PC-3 (cell line): ENCODE measurements at regions not wholly inside any gene's neighbourhood (a gene's known extent, or its start where the extent isn't known, plus 50 kb on each side); places are given as distances from the start of the nearest gene placed in this dataset.

ENCODE experiments used
- ATAC-seq: fragments of 200-7000 bp; cut with Tn5 transposase; 2 replicates; pipeline ENCODE4 v1.9.1; 2020; ENCODE audit warnings: mild to moderate bottlenecking, moderate library complexity
- BruUV-seq: library from RNA; stranded (reverse); fragments of 400-500 nt; replicated peaks from 2 replicates; lab custom pipeline; 2021; lab: Mats Ljungman, UMichigan
- CTCF ChIA-PET: fragments of 300-600 bp; sonication (Branson Sonifier 250); formaldehyde crosslinking; loops from one replicate; lab custom pipeline; 2022; ENCODE audit warnings: antibody characterized with exemption; lab: Charles Lee
- POLR2A ChIA-PET: fragments of 300-600 bp; sonication (Branson Sonifier 250); formaldehyde crosslinking; loops from one replicate; lab custom pipeline; 2022; ENCODE audit warnings: antibody characterized with exemption; ENCODE audit not compliant: unreplicated experiment; lab: Charles Lee
- DNase-seq: peaks from one replicate; pipeline ENCODE4 v3.0.0-alpha.2; 2015
- H2AFZ ChIP-seq: fragments of 300-600 bp; sonication (generic); 2 replicates; pipeline ENCODE4 v1.6.0; 2016; ENCODE audit warnings: antibody characterized with exemption, low read length
- H3F3A ChIP-seq: fragments of 300-600 bp; sonication (generic); one replicate; pipeline ENCODE4 v1.6.0; 2017; ENCODE audit warnings: antibody characterized with exemption, low read length, control low read depth, mild to moderate bottlenecking; ENCODE audit not compliant: unreplicated experiment
- H3K27ac ChIP-seq: fragments of 300-600 bp; sonication (generic); 2 replicates; pipeline ENCODE4 v1.5.1; 2016; ENCODE audit warnings: mild to moderate bottlenecking, low read length
- H3K27me3 ChIP-seq: fragments of 300-600 bp; sonication (generic); 2 replicates; pipeline ENCODE4 v1.6.1; 2016; ENCODE audit warnings: low read length, mixed read lengths
- H3K36me3 ChIP-seq: fragments of 300-600 bp; sonication (generic); 2 replicates; pipeline ENCODE4 v1.6.1; 2016; ENCODE audit warnings: low read depth, mixed run types, low read length, mixed read lengths
- H3K4me1 ChIP-seq: fragments of 300-600 bp; sonication (generic); 2 replicates; pipeline ENCODE4 v1.5.1; 2016; ENCODE audit warnings: low read length; ENCODE audit not compliant: insufficient read depth
- H3K4me2 ChIP-seq: fragments of 300-600 bp; sonication (generic); 2 replicates; pipeline ENCODE4 v1.6.0; 2016; ENCODE audit warnings: low read length
- H3K4me3 ChIP-seq: fragments of 300-600 bp; sonication (generic); 2 replicates; pipeline ENCODE4 v1.5.1; 2016; ENCODE audit warnings: mild to moderate bottlenecking, low read length, mixed read lengths
- H3K79me2 ChIP-seq: fragments of 300-600 bp; sonication (generic); 2 replicates; pipeline ENCODE4 v1.6.1; 2017; ENCODE audit warnings: low read length, mixed read lengths
- H3K9ac ChIP-seq: fragments of 300-600 bp; sonication (generic); 2 replicates; pipeline ENCODE4 v1.6.0; 2016; ENCODE audit warnings: mild to moderate bottlenecking, low read length
- H3K9me2 ChIP-seq: fragments of 300-600 bp; sonication (generic); replicated peaks from 2 replicates; pipeline ENCODE4 v1.6.1; 2016; ENCODE audit warnings: mixed run types, low read length, mixed read lengths
- H3K9me3 ChIP-seq: fragments of 300-600 bp; sonication (generic); 2 replicates; pipeline ENCODE4 v1.6.1; 2016; ENCODE audit warnings: low read length, mixed read lengths
- H4K20me1 ChIP-seq: fragments of 300-600 bp; sonication (generic); 2 replicates; pipeline ENCODE4 v1.6.1; 2016; ENCODE audit warnings: low read length, mixed read lengths
- CTCF ChIP-seq: fragments of 300-600 bp; sonication (generic); conservative IDR thresholded peaks from 2 replicates; pipeline ENCODE4 v1.5.1; 2017; ENCODE audit warnings: antibody characterized with exemption, low read depth, mild to moderate bottlenecking, low read length
- EZH2 ChIP-seq: fragments of 300-600 bp; sonication (generic); IDR thresholded peaks from one replicate; pipeline ENCODE4 v1.6.1; 2017; ENCODE audit warnings: antibody characterized with exemption, mild to moderate bottlenecking, low read length; ENCODE audit not compliant: unreplicated experiment
- EZH2phosphoT487 ChIP-seq: fragments of 300-600 bp; sonication (generic); IDR thresholded peaks from 2 replicates; pipeline ENCODE4 v1.6.1; 2018; ENCODE audit warnings: mild to moderate bottlenecking, antibody characterized with exemption, low read length, borderline replicate concordance
- intact Hi-C: fragments of 100-400 bp; cut with micrococcal nuclease; formaldehyde crosslinking; loops from 2 replicates; pipeline ENCODE4 v1.9.0; 2023

GRCh38 chr19:31881988-31882387 lies 463.4 kb upstream of the ZNF507 start:
- no peak for DNase-seq
- intact Hi-C loops: no loop called here
- CTCF ChIA-PET: no interaction called here

GRCh38 chr19:31882709-31883108 lies 462.7 kb upstream of the ZNF507 start:
- no TSS peak for BruUV-seq
- no peaks in the 10 kb centered on the region for H3K9me3 ChIP-seq
- intact Hi-C loops: no loop called here
- no peak overlapping the region for H3K4me3 ChIP-seq
- no peaks in the 10 kb centered on the region for H4K20me1 ChIP-seq
- H3K9ac ChIP-seq: no peak overlapping the region
- H3K4me1 ChIP-seq: no peaks in the 10 kb centered on the region
- no peak overlapping the region for H3K27ac ChIP-seq
- no peak overlapping the region for H3K4me2 ChIP-seq
- H3K79me2 ChIP-seq: no peaks in the 10 kb centered on the region
- no peaks in the 10 kb centered on the region for H3K27me3 ChIP-seq
- POLR2A ChIA-PET: no interaction called here
- H3K9me2 ChIP-seq: no peaks in the 10 kb centered on the region
- H3F3A ChIP-seq: no peaks in the 10 kb centered on the region
- no peak overlapping the region for H2AFZ ChIP-seq
- ATAC-seq (no peak), DNase-seq (no peak)
- no peak for TF ChIP-seq CTCF
- TF ChIP-seq EZH2phosphoT487: no peak
- TF ChIP-seq EZH2: no peak
- H3K36me3 ChIP-seq: no peaks in the 10 kb centered on the region
- CTCF ChIA-PET: no interaction called here

More at GRCh38 chr19:31881988-31882387, 463.4 kb upstream of the ZNF507 start:
- no peak overlapping the region for H3K4me2 ChIP-seq
- no peaks in the 10 kb centered on the region for H3K36me3 ChIP-seq
- no peaks in the 10 kb centered on the region for H3K9me2 ChIP-seq
- H3F3A ChIP-seq: no peaks in the 10 kb centered on the region
- no peak overlapping the region for H2AFZ ChIP-seq
- no peaks in the 10 kb centered on the region for H3K79me2 ChIP-seq
- no peaks in the 10 kb centered on the region for H4K20me1 ChIP-seq
- H3K9me3 ChIP-seq: no peaks in the 10 kb centered on the region
- no peak overlapping the region for H3K27ac ChIP-seq
- BruUV-seq: no TSS peak
- H3K9ac ChIP-seq: no peak overlapping the region
- H3K4me1 ChIP-seq: no peaks in the 10 kb centered on the region
- H3K4me3 ChIP-seq: no peak overlapping the region
- POLR2A ChIA-PET: no interaction called here
- H3K27me3 ChIP-seq: no peaks in the 10 kb centered on the region
- no peak for ATAC-seq
- no peak for TF ChIP-seq EZH2phosphoT487
- TF ChIP-seq CTCF: no peak
- TF ChIP-seq EZH2: no peak

- TF ChIP-seq EZH2 (no peak), EZH2phosphoT487 (no peak), CTCF (no peak)
- H3K4me2 ChIP-seq: no peak overlapping the region
- H3K9me2 ChIP-seq: no peaks in the 10 kb centered on the region
- H3K27ac ChIP-seq: no peak overlapping the region
- POLR2A ChIA-PET: no interaction called here
- no peaks in the 10 kb centered on the region for H3K36me3 ChIP-seq
- no peaks in the 10 kb centered on the region for H4K20me1 ChIP-seq
- H3K79me2 ChIP-seq: no peaks in the 10 kb centered on the region
- ATAC-seq: no peak
- no peaks in the 10 kb centered on the region for H3K27me3 ChIP-seq
- no peaks in the 10 kb centered on the region for H3K4me1 ChIP-seq
- H3F3A ChIP-seq: no peaks in the 10 kb centered on the region
- no TSS peak for BruUV-seq
- CTCF ChIA-PET: no interaction called here
- no peak overlapping the region for H3K4me3 ChIP-seq
- no peaks in the 10 kb centered on the region for H3K9me3 ChIP-seq
- H2AFZ ChIP-seq: no peak overlapping the region
- H3K9ac ChIP-seq: no peak overlapping the region
- no peak for DNase-seq
- intact Hi-C loops: no loop called here
Observed at GRCh38 chr19:31883296-31883990, 462.0 kb upstream of the ZNF507 start.
